Tibial artery (tissue), 4 donors: ENCODE measurements at regions not wholly inside any gene's neighbourhood (a gene's known extent, or its start where the extent isn't known, plus 50 kb on each side); places are given as distances from the start of the nearest gene placed in this dataset.
A peak's percentile ranks its signal among the peaks of the same experiment; 100 is the strongest.

ENCODE experiments used
- DNase-seq, 2 donors: peaks; one replicate each; pipeline ENCODE4 v3.0.0-alpha.2; 2019
- H3K27ac ChIP-seq, 2 donors: fragments of 200-600 bp; sonication (generic) in 1 of 2; 1 replicate in 1 of 2; 2 replicates in 1 of 2; pipeline ENCODE4 v1.5.1; 2018 to 2019; ENCODE audit warnings: mild to moderate bottlenecking in 1 of 2
- H3K27me3 ChIP-seq, 2 donors: fragments of 200-600 bp; sonication (generic) in 1 of 2; one replicate each; pipeline versions ENCODE4 v1.5.1 to v1.6.0; 2016 to 2019
- H3K36me3 ChIP-seq, 3 donors: fragments of 200-600 bp; sonication (generic) in 2 of 3; one replicate each; pipeline ENCODE4 v1.5.1; 2016 to 2019; ENCODE audit warnings: mild to moderate bottlenecking in 2 of 3
- H3K4me1 ChIP-seq, 4 donors: fragments of 200-600 bp; sonication (generic) in 2 of 4; 1 replicate in 3 of 4; 2 replicates in 1 of 4; pipeline ENCODE4 v1.5.1; 2016 to 2019
- H3K4me3 ChIP-seq, 2 donors: fragments of 200-600 bp; sonication (generic) in 1 of 2; 1 replicate in 1 of 2; 2 replicates in 1 of 2; pipeline ENCODE4 v1.5.1; 2018 to 2019; ENCODE audit warnings: mild to moderate bottlenecking in 2 of 2
- H3K9me3 ChIP-seq, 3 donors: fragments of 200-600 bp; sonication (generic) in 1 of 3; one replicate each; pipeline ENCODE4 v1.5.1; 2016 to 2019
- CTCF ChIP-seq, 2 experiments: fragments of 200-600 bp in 1 of 2; fragments of 450-650 bp in 1 of 2; IDR thresholded peaks; one replicate each; pipeline ENCODE4 v1.5.1; 2017 to 2019; ENCODE audit warnings: antibody characterized with exemption in 2 of 2, mild to moderate bottlenecking in 1 of 2, moderate library complexity in 1 of 2
- intact Hi-C: fragments of 100-400 bp; cut with DNase I; formaldehyde crosslinking; loops from one replicate; pipeline ENCODE4 v1.15.0; 2023; ENCODE audit warnings: low total_unique reads

GRCh38 chr2:147560810-147561535 is 283.9 kb upstream of the ACVR2A start:
- Histone ChIP-seq H3K27me3 (no peaks in the 10 kb centered on the region), H3K9me3 (no peaks in the 10 kb centered on the region), H3K4me1 (no peaks in the 10 kb centered on the region), H3K4me3 (no peak overlapping the region), H3K36me3 (no peaks in the 10 kb centered on the region), H3K27ac (no peak overlapping the region)
- no peak for DNase-seq
- no peak for TF ChIP-seq CTCF (IDR thresholded peaks at IDR 0.05)
- intact Hi-C loops = no loop called here

- Histone ChIP-seq H3K27ac (no peak overlapping the region), H3K9me3 (no peaks in the 10 kb centered on the region), H3K27me3 (no peaks in the 10 kb centered on the region), H3K36me3 (no peaks in the 10 kb centered on the region), H3K4me3 (no peak overlapping the region), H3K4me1 (peaks cover 0 to 3% (median 0%) of the 10 kb centered on the region in 4 donors)
- intact Hi-C loops = no loop called here
- TF ChIP-seq CTCF (IDR thresholded peaks at IDR 0.05) = no peak
- no peak for DNase-seq
Measured at GRCh38 chr2:147559070-147559725, 285.6 kb upstream of the ACVR2A start.

- Histone ChIP-seq H3K4me1 (peaks cover 0 to 3% (median 0%) of the 10 kb centered on the region in 4 donors), H3K9me3 (no peaks in the 10 kb centered on the region), H3K4me3 (no peak overlapping the region), H3K36me3 (no peaks in the 10 kb centered on the region), H3K27ac (no peak overlapping the region), H3K27me3 (no peaks in the 10 kb centered on the region)
- no peak for TF ChIP-seq CTCF (IDR thresholded peaks at IDR 0.05)
- no peak for DNase-seq
- intact Hi-C loops = no loop called here
Measured at GRCh38 chr2:147558620-147559019, 286.2 kb upstream of the ACVR2A start.

GRCh38 chr2:147554521-147555107 is 290.2 kb upstream of the ACVR2A start:
- Histone ChIP-seq H3K4me1 (peaks cover 0 to 3% (median 0%) of the 10 kb centered on the region in 4 donors), H3K9me3 (no peaks in the 10 kb centered on the region), H3K27ac (no peak overlapping the region), H3K4me3 (no peak overlapping the region), H3K36me3 (no peaks in the 10 kb centered on the region), H3K27me3 (no peaks in the 10 kb centered on the region)
- intact Hi-C loops = no loop called here
- DNase-seq = peak in 1 of 2 donors; percentile 22
- no peak for TF ChIP-seq CTCF (IDR thresholded peaks at IDR 0.05)

- DNase-seq = no peak
- Histone ChIP-seq H3K4me1 (peaks cover 0 to 3% (median 0%) of the 10 kb centered on the region in 4 donors), H3K27ac (no peak overlapping the region), H3K4me3 (no peak overlapping the region), H3K36me3 (no peaks in the 10 kb centered on the region), H3K27me3 (no peaks in the 10 kb centered on the region), H3K9me3 (no peaks in the 10 kb centered on the region)
- TF ChIP-seq CTCF (IDR thresholded peaks at IDR 0.05) = no peak
- intact Hi-C loops = no loop called here
Measured at GRCh38 chr2:147553775-147554271, 291.0 kb upstream of the ACVR2A start.
